HCT116 (cell line): ENCODE measurements at regions not wholly inside any gene's neighbourhood (a gene's known extent, or its start where the extent isn't known, plus 50 kb on each side); places are given as distances from the start of the nearest gene placed in this dataset.

Experiments used
- ATAC-seq: fragments of 200-7000 bp; cut with Tn5 transposase; 2 replicates; pipeline ENCODE4 v1.9.1; 2020; ENCODE audit warnings: mild to moderate bottlenecking, moderate library complexity
- BruUV-seq: library from RNA; stranded (reverse); fragments of 400-500 nt; replicated peaks from 2 replicates; lab custom pipeline; 2021; lab: Mats Ljungman, UMichigan
- CTCF ChIA-PET: fragments of 300-600 bp; sonication (Branson Sonifier 250); formaldehyde crosslinking; loops from one replicate; lab custom pipeline; 2021; ENCODE audit warnings: antibody characterized with exemption; lab: Charles Lee
- POLR2A ChIA-PET: fragments of 300-600, 350-600 bp; sonication (Branson Sonifier 250); formaldehyde crosslinking; loops from one replicate; lab custom pipeline; 2021; ENCODE audit warnings: antibody characterized with exemption; lab: Charles Lee
- RAD21 ChIA-PET, 2 experiments: fragments of 300-600 bp; sonication (Branson Sonifier 250); formaldehyde crosslinking; loops; one replicate each; lab custom pipeline; 2023; ENCODE audit warnings: low total read pairs in 2 of 2; ENCODE audit not compliant: uncharacterized antibody in 2 of 2, unreplicated experiment in 2 of 2, low non-redundant PET in 1 of 2; lab: Charles Lee
- DNase-seq: peaks from one replicate; pipeline ENCODE4 v3.0.0-alpha.2; 2010; ENCODE audit warnings: low read depth, low spot score
- H2AFZ ChIP-seq: fragments of 200-600 bp; shearing (Covaris generic), sonication (generic); 2 replicates; pipeline ENCODE4 v1.6.1; 2017; ENCODE audit warnings: low read depth, mixed run types, mixed read lengths, antibody characterized with exemption, low read length; ENCODE audit not compliant: poor library complexity, severe bottlenecking
- H3K27ac ChIP-seq: 2 replicates; pipeline ENCODE4 v1.5.1; 2012; ENCODE audit warnings: low read depth, low read length
- H3K27me3 ChIP-seq: fragments of 200-600 bp; sonication (generic); 2 replicates; pipeline ENCODE4 v1.6.1; 2016; ENCODE audit warnings: mixed run types, low read length, mixed read lengths; ENCODE audit not compliant: insufficient read depth
- H3K36me3 ChIP-seq, 2 experiments: fragments of 200-500 bp in 1 of 2; fragments of 200-600 bp in 1 of 2; sonication (Bioruptor generic) in 1 of 2; sonication (generic) in 1 of 2; 2 replicates each; pipeline versions ENCODE4 v1.5.1 to v1.6.1; 2014 to 2016; ENCODE audit warnings: low read length in 2 of 2, inconsistent platforms in 1 of 2, mixed read lengths in 1 of 2, mixed run types in 1 of 2; ENCODE audit not compliant: insufficient read depth in 2 of 2, control insufficient read depth in 1 of 2
- H3K4me1 ChIP-seq, 2 experiments: fragments of 200-600 bp in 1 of 2; sonication (generic) in 1 of 2; 2 replicates each; pipeline versions ENCODE4 v1.5.1 to v1.6.1; 2012 to 2017; ENCODE audit warnings: low read length in 2 of 2, inconsistent platforms in 1 of 2, mild to moderate bottlenecking in 1 of 2, mixed read lengths in 1 of 2, mixed run types in 1 of 2, moderate library complexity in 1 of 2; ENCODE audit not compliant: insufficient read depth in 2 of 2, control insufficient read depth in 1 of 2
- H3K4me2 ChIP-seq: fragments of 200-600 bp; sonication (generic); 2 replicates; pipeline ENCODE4 v1.6.1; 2017; ENCODE audit warnings: mixed run types, low read length, mixed read lengths
- H3K4me3 ChIP-seq, 2 experiments: fragments of 200-600 bp in 1 of 2; sonication (generic) in 1 of 2; replicated peaks in 1 of 2; 2 replicates each; pipeline ENCODE4 v1.5.1; 2011 to 2016; ENCODE audit warnings: low read length in 2 of 2, control low read depth in 1 of 2, low read depth in 1 of 2, mild to moderate bottlenecking in 1 of 2, mixed read lengths in 1 of 2, mixed run types in 1 of 2
- H3K79me2 ChIP-seq: fragments of 200-600 bp; sonication (generic); 2 replicates; pipeline ENCODE4 v1.6.1; 2017; ENCODE audit warnings: mild to moderate bottlenecking, mixed run types, low read length, moderate library complexity, mixed read lengths; ENCODE audit not compliant: insufficient read depth
- H3K9ac ChIP-seq: fragments of 200-600 bp; sonication (generic); 2 replicates; pipeline ENCODE4 v1.6.1; 2016; ENCODE audit warnings: low read length, mixed read lengths
- H3K9me2 ChIP-seq: fragments of 200-600 bp; sonication (generic), shearing (Covaris generic); 2 replicates; pipeline ENCODE4 v1.6.1; 2017; ENCODE audit warnings: mixed run types, mild to moderate bottlenecking, moderate library complexity; ENCODE audit not compliant: insufficient read depth
- H3K9me3 ChIP-seq, 2 experiments: fragments of 200-500 bp in 1 of 2; fragments of 200-600 bp in 1 of 2; sonication (Bioruptor generic) in 1 of 2; sonication (generic) in 1 of 2; 2 replicates each; pipeline ENCODE4 v1.6.1; 2014 to 2017; ENCODE audit warnings: low read length in 2 of 2, mixed read lengths in 2 of 2, inconsistent platforms in 1 of 2, low read depth in 1 of 2, mild to moderate bottlenecking in 1 of 2, mixed run types in 1 of 2, moderate library complexity in 1 of 2; ENCODE audit not compliant: control insufficient read depth in 1 of 2, insufficient read depth in 1 of 2
- H4K20me1 ChIP-seq: fragments of 200-600 bp; sonication (generic), shearing (Covaris generic); 2 replicates; pipeline ENCODE4 v1.6.1; 2017; ENCODE audit warnings: mixed run types, mild to moderate bottlenecking, moderate library complexity; ENCODE audit not compliant: insufficient read depth
- CBX3 ChIP-seq: IDR thresholded peaks from 2 replicates; pipeline ENCODE4 v1.6.1; 2012; ENCODE audit warnings: low read depth
- CEBPB ChIP-seq: IDR thresholded peaks from 2 replicates; pipeline ENCODE4 v1.6.1; 2012; ENCODE audit warnings: low read depth
- EGR1 ChIP-seq: IDR thresholded peaks from 2 replicates; pipeline ENCODE4 v1.6.1; 2012; ENCODE audit warnings: low read depth
- ELF1 ChIP-seq: IDR thresholded peaks from 2 replicates; pipeline ENCODE4 v1.6.1; 2012; ENCODE audit warnings: low read depth, borderline replicate concordance
- POLR2A ChIP-seq: IDR thresholded peaks from 2 replicates; pipeline ENCODE4 v1.7.0; 2011; ENCODE audit warnings: borderline replicate concordance; ENCODE audit not compliant: insufficient read depth, insufficient read length; ENCODE audit errors: extremely low read depth
- RAD21 ChIP-seq: IDR thresholded peaks from 2 replicates; pipeline ENCODE4 v1.6.1; 2012; ENCODE audit warnings: low read depth, mild to moderate bottlenecking
- REST ChIP-seq: IDR thresholded peaks from 2 replicates; pipeline ENCODE4 v1.6.1; 2012; ENCODE audit warnings: low read depth
- SP1 ChIP-seq: IDR thresholded peaks from 2 replicates; pipeline ENCODE4 v1.6.1; 2012; ENCODE audit warnings: low read depth
- YY1 ChIP-seq: IDR thresholded peaks from 2 replicates; pipeline ENCODE4 v1.6.1; 2011; ENCODE audit warnings: low read length, low read depth, moderate library complexity, mild to moderate bottlenecking; ENCODE audit not compliant: insufficient replicate concordance; ENCODE audit errors: extremely low read depth
- ZNF274 ChIP-seq: fragments of 200-500 bp; sonication (Bioruptor generic); IDR thresholded peaks from 2 replicates; pipeline ENCODE4 v1.6.1; 2014; ENCODE audit warnings: mild to moderate bottlenecking, low read depth, low read length, inconsistent platforms
- intact Hi-C: fragments of 100-400 bp; cut with micrococcal nuclease; formaldehyde crosslinking; loops from 2 replicates; pipeline ENCODE4 v1.10.0; 2022
- TF ChIP-seq, protein P1 (sequence below): IDR thresholded peaks from 2 replicates; pipeline ENCODE4 v1.6.1; 2012

DNA sequence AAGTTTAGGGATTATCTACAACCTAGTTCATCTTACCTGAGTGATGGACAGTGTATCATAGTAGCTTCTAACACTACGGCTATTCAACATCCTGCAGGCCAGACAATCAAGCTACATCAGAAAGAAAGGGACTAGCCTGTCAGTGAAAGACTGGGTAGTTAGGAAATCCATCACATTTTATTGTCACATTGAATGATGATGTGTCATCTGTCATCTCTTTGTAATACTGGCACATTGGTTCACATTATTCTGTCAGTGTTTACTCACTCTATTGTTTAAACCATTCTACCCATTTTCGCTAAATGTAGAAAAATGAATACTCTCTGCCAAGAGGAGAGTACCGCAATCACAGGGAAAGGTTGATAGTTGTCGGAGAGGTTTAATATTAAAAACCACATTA, 1155.8 kb downstream of the TUSC7 start:
- Histone ChIP-seq H4K20me1 (no peaks in the 10 kb centered on the region), H3K4me1 (no peaks in the 10 kb centered on the region), H3K79me2 (no peaks in the 10 kb centered on the region), H3K4me2 (no peak overlapping the region), H3K27me3 (no peaks in the 10 kb centered on the region; the same call in 1 of the 2 replicates), H3K9ac (no peak overlapping the region), H3K27ac (no peak overlapping the region), H2AFZ (no peak overlapping the region), H3K4me3 (no peak overlapping the region), H3K9me2 (no peaks in the 10 kb centered on the region), H3K36me3 (no peaks in the 10 kb centered on the region), H3K9me3 (no peaks in the 10 kb centered on the region)
- POLR2A ChIA-PET: no interaction called here
- no TSS peak for BruUV-seq
- TF ChIP-seq POLR2A (no peak), REST (no peak)
- RAD21 ChIA-PET: no interaction called here
- CTCF ChIA-PET: no interaction called here
- DNase-seq: no peak
- ATAC-seq: no peak
- intact Hi-C loops: no loop called here

DNA sequence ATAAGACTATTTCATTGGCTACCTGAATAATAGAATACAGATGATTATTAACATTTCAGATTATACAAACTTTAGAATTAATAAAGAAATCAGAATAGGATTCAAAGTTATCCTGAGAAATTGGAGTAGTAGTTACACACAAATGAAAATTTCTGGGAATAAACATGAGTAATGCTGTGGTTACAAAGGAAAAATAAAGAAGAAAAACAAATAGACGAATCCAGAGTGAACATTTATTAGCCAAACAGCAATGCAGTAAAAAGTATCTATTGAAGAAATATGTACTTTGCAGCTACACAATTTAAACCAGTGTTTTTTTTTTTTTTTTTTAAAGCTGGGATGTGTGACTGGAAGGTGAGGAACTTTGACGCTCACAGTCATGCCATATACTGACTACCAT, 1159.2 kb downstream of the TUSC7 start:
- Histone ChIP-seq H3K4me1 (no peaks in the 10 kb centered on the region), H3K4me3 (no peak overlapping the region), H3K27me3 (no peaks in the 10 kb centered on the region; the same call in 1 of the 2 replicates), H3K27ac (no peak overlapping the region), H3K9me2 (no peaks in the 10 kb centered on the region), H3K36me3 (no peaks in the 10 kb centered on the region), H3K79me2 (no peaks in the 10 kb centered on the region), H4K20me1 (no peaks in the 10 kb centered on the region), H3K9me3 (no peaks in the 10 kb centered on the region), H3K4me2 (no peak overlapping the region), H3K9ac (no peak overlapping the region), H2AFZ (no peak overlapping the region)
- ChIA-PET RAD21 (no interaction called here), POLR2A (no interaction called here), CTCF (no interaction called here)
- no peak for ATAC-seq
- intact Hi-C loops: no loop called here
- no peak for DNase-seq
- no TSS peak for BruUV-seq
- no peak for TF ChIP-seq YY1
- TF ChIP-seq, protein P1, sequence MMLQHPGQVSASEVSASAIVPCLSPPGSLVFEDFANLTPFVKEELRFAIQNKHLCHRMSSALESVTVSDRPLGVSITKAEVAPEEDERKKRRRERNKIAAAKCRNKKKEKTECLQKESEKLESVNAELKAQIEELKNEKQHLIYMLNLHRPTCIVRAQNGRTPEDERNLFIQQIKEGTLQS: no peak
- TF ChIP-seq CBX3: no peak
- no peak for TF ChIP-seq SP1
- TF ChIP-seq ELF1: no peak
- no peak for TF ChIP-seq ZNF274
- no peak for TF ChIP-seq REST
- TF ChIP-seq POLR2A: no peak
- no peak for TF ChIP-seq EGR1
- TF ChIP-seq CEBPB: no peak
- TF ChIP-seq RAD21: no peak
